CD4-positive, alpha-beta T cell (primary cell): ENCODE measurements at regions not wholly inside any gene's neighbourhood (a gene's known extent, or its start where the extent isn't known, plus 50 kb on each side); places are given as distances from the start of the nearest gene placed in this dataset.

Source experiments
- ATAC-seq: fragments of 200-7000 bp; cut with Tn5 transposase; one replicate; pipeline ENCODE4 v1.10.0; 2022; ENCODE audit warnings: mild to moderate bottlenecking; ENCODE audit not compliant: poor library complexity
- CTCF ChIA-PET: fragments of 350-600 bp; sonication (Branson Sonifier 250); formaldehyde crosslinking; loops from one replicate; lab custom pipeline; 2021; ENCODE audit warnings: antibody characterized with exemption, inconsistent platforms; lab: Charles Lee
- POLR2A ChIA-PET: fragments of 350-600 bp; sonication (Branson Sonifier 250); formaldehyde crosslinking; loops from one replicate; lab custom pipeline; 2021; ENCODE audit warnings: antibody characterized with exemption, inconsistent platforms; lab: Charles Lee
- DNase-seq, 14 experiments: peaks; one replicate each; pipeline ENCODE4 v3.0.0-alpha.2; 2013 to 2020; ENCODE audit warnings: mixed read lengths in 2 of 14
- H3K27ac ChIP-seq, 2 donors: one replicate each; pipeline versions ENCODE4 v1.5.1 to v1.7.0; 2013; ENCODE audit warnings: low read length in 2 of 2, low read depth in 1 of 2, mild to moderate bottlenecking in 1 of 2
- H3K27me3 ChIP-seq, 2 experiments: 1 replicate in 1 of 2; 2 replicates in 1 of 2; pipeline versions ENCODE4 v1.6.1 to v1.7.0; 2013; ENCODE audit warnings: low read length in 2 of 2, control low read depth in 1 of 2, mild to moderate bottlenecking in 1 of 2, moderate library complexity in 1 of 2; ENCODE audit not compliant: insufficient read depth in 2 of 2, control insufficient read depth in 1 of 2
- H3K36me3 ChIP-seq: one replicate; pipeline ENCODE4 v1.6.1; 2013; ENCODE audit warnings: low read length, control low read depth; ENCODE audit not compliant: insufficient read depth
- H3K4me1 ChIP-seq: one replicate; pipeline ENCODE4 v1.6.1; 2013; ENCODE audit warnings: low read length, control low read depth; ENCODE audit not compliant: insufficient read depth
- H3K4me3 ChIP-seq: one replicate; pipeline ENCODE4 v1.5.1; 2013; ENCODE audit warnings: mild to moderate bottlenecking, low read length, moderate library complexity
- H3K9me3 ChIP-seq, 2 experiments: 1 replicate in 1 of 2; 2 replicates in 1 of 2; pipeline versions ENCODE4 v1.6.1 to v1.7.0; 2013; ENCODE audit warnings: low read length in 2 of 2, mild to moderate bottlenecking in 2 of 2, control low read depth in 1 of 2, moderate library complexity in 1 of 2; ENCODE audit not compliant: control insufficient read depth in 1 of 2, insufficient read depth in 1 of 2
- H3K27ac Mint-ChIP-seq: one replicate; pipeline ENCODE4 v1.8.0; 2020; ENCODE audit warnings: mixed read lengths
- H3K27me3 Mint-ChIP-seq: one replicate; pipeline ENCODE4 v1.8.0; 2021; ENCODE audit warnings: mixed read lengths
- H3K36me3 Mint-ChIP-seq: one replicate; pipeline ENCODE4 v1.8.0; 2021; ENCODE audit warnings: low read depth, mixed read lengths
- H3K4me1 Mint-ChIP-seq: one replicate; pipeline ENCODE4 v1.8.0; 2021; ENCODE audit warnings: low read depth, mixed read lengths
- H3K4me3 Mint-ChIP-seq: one replicate; pipeline ENCODE4 v1.8.0; 2020; ENCODE audit warnings: mild to moderate bottlenecking, mixed read lengths
- H3K9me3 Mint-ChIP-seq: one replicate; pipeline ENCODE4 v1.8.0; 2020; ENCODE audit warnings: mixed read lengths
- CTCF ChIP-seq: fragments of 200-600 bp; IDR thresholded peaks from one replicate; pipeline ENCODE4 v1.8.0; 2022; ENCODE audit warnings: antibody characterized with exemption, mild to moderate bottlenecking
- intact Hi-C, 2 experiments: fragments of 100-400 bp; cut with DNase I in 1 of 2; cut with micrococcal nuclease in 1 of 2; formaldehyde crosslinking; loops; one replicate each; pipeline versions ENCODE4 v1.15.1 to v1.9.0; 2023 to 2025; cut with DNase I, micrococcal nuclease

DNA sequence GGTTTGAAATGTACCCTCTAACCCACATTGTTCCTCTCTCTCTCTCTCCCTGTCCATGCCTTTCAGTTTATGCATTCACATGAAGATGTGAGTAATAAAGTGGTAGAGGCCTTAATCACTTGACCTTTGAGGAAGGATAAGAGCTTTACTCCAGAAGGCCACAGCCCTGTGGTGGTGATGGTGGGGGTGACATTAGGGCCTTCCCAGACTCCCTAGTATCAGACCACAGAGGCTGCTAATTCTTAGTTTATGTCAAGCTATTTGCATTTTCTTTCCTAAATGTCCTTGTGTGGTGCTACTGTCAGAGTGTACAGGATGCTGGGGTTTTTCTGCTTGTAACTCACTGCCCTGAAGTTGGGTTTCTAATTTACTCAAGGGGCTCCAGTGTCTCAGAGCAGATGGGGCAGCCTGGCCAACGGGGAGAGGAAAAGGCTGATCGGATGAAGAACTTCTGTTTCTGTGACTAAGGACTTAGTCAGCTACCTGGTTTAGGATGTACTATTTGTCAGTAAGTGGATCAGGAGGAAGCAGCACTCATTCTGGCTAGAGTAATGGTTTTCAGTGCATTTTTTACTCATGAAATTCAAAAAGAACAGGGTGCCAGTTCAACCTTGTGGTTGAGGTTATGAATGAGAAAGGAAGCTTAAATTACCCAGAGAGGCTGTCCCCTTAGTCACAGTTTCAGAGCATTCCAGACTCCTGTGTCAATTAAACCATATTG is 509.6 kb upstream of the DIPK2B start:
- intact Hi-C loops, result no loop called here
- no peak for ATAC-seq

GRCh38 chrX:45709381-45709780 is 508.7 kb upstream of the DIPK2B start:
- Mint-ChIP-seq H3K4me3 (no peak overlapping the region), H3K36me3 (no peaks in the 10 kb centered on the region), H3K4me1 (peaks cover 11% of the 10 kb centered on the region), H3K9me3 (no peaks in the 10 kb centered on the region), H3K27me3 (no peaks in the 10 kb centered on the region), H3K27ac (no peak overlapping the region)
- DNase-seq (no peak), ATAC-seq (no peak)
- POLR2A ChIA-PET, result no interaction called here
- intact Hi-C loops, result no loop called here
- CTCF ChIA-PET, result no interaction called here
- Histone ChIP-seq H3K4me1 (peaks cover 6% of the 10 kb centered on the region), H3K27me3 (no peaks in the 10 kb centered on the region), H3K9me3 (no peaks in the 10 kb centered on the region), H3K27ac (no peak overlapping the region), H3K36me3 (no peaks in the 10 kb centered on the region), H3K4me3 (no peak overlapping the region)
- no peak for TF ChIP-seq CTCF

More for the DNA sequence above, 509.6 kb upstream of the DIPK2B start:
- no peak overlapping the region for H3K4me3 Mint-ChIP-seq
- CTCF ChIA-PET, result no interaction called here
- no peaks in the 10 kb centered on the region for H3K36me3 Mint-ChIP-seq
- H3K27me3 ChIP-seq, result no peaks in the 10 kb centered on the region
- H3K9me3 Mint-ChIP-seq, result no peaks in the 10 kb centered on the region
- no peak overlapping the region for H3K27ac Mint-ChIP-seq
- no peak overlapping the region for H3K4me3 ChIP-seq
- H3K9me3 ChIP-seq, result no peaks in the 10 kb centered on the region
- H3K36me3 ChIP-seq, result no peaks in the 10 kb centered on the region
- POLR2A ChIA-PET, result interaction anchor here (0.6 kb wide), 1 partner anchor 13 kb away, joined by 3 read pairs; no protein-coding TSS in a partner anchor
- TF ChIP-seq CTCF, result no peak
- H3K27ac ChIP-seq, result no peak overlapping the region
- H3K27me3 Mint-ChIP-seq, result no peaks in the 10 kb centered on the region
- H3K4me1 ChIP-seq, result peaks cover 10% of the 10 kb centered on the region
- peak in 3 of 14 experiments; percentile 5 to 10 (median 7) for DNase-seq
- H3K4me1 Mint-ChIP-seq, result peaks cover 17% of the 10 kb centered on the region

DNA sequence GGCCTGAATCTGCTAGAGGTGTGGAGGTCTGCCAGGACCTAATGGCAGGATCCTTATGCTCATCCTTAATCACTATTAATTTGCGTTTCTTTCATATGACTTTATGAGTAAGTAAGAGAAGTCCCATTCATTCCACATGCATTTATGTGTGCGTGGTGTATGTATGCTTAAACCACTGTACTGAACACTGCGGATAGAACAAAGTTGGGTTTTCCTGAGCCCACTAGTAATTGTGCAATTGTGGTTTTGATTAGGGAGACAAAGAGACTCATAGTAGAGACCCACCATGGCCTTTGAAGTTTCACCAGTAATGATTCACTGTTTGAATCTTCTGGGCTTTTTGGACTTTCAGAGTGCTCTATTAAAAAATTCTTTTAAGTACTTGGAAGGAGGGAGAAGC is 498.5 kb upstream of the DIPK2B start:
- Histone ChIP-seq H3K27ac (no peak overlapping the region), H3K4me3 (no peak overlapping the region), H3K36me3 (no peaks in the 10 kb centered on the region), H3K4me1 (no peaks in the 10 kb centered on the region), H3K9me3 (no peaks in the 10 kb centered on the region), H3K27me3 (no peaks in the 10 kb centered on the region)
- no peaks in the 10 kb centered on the region for H3K9me3 Mint-ChIP-seq
- H3K27ac Mint-ChIP-seq, result no peak overlapping the region
- intact Hi-C loops, result no loop called here
- no peaks in the 10 kb centered on the region for H3K27me3 Mint-ChIP-seq
- H3K4me3 Mint-ChIP-seq, result no peak overlapping the region
- no peaks in the 10 kb centered on the region for H3K4me1 Mint-ChIP-seq
- POLR2A ChIA-PET, result no interaction called here
- no peak for DNase-seq
- no peaks in the 10 kb centered on the region for H3K36me3 Mint-ChIP-seq
- no peak for ATAC-seq
- CTCF ChIA-PET, result no interaction called here
- no peak for TF ChIP-seq CTCF
